Erythroblast (primary cell): ENCODE measurements at regions not wholly inside any gene's neighbourhood (a gene's known extent, or its start where the extent isn't known, plus 50 kb on each side); places are given as distances from the start of the nearest gene placed in this dataset.

ENCODE experiments used
- GATA1 ChIP-seq: IDR thresholded peaks from 2 replicates; pipeline ENCODE4 v1.6.1; 2011; ENCODE audit warnings: low read depth, mild to moderate bottlenecking, control low read depth, low read length, moderate library complexity
- POLR2A ChIP-seq: IDR thresholded peaks from 2 replicates; pipeline ENCODE4 v1.6.1; 2011; ENCODE audit warnings: mild to moderate bottlenecking, low read length

DNA sequence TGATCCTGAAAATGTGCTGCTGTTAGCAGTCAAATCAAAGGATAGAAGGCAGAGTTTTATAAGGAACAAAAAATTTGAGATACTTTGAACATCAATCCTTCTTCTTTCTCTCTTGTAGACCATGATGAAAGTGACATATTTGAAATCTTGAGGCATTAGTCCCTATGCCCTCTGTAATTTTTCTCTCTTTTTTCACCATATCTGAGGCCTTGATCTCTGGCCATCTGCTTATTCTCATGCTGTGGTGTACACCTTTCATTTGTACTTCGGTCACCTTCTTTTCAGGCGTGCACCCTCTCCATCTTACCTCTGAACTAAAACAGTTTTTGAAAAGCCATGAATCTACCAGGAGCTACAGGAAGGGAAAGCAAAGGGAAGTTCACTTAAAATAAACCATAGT is 420.9 kb downstream of the C12orf50 start:
- no peak for TF ChIP-seq POLR2A
- no peak for TF ChIP-seq GATA1
